ENCODE measurements at regions not wholly inside any gene's neighbourhood (a gene's known extent, or its start where the extent isn't known, plus 50 kb on each side); places are given as distances from the start of the nearest gene placed in this dataset.

DNA sequence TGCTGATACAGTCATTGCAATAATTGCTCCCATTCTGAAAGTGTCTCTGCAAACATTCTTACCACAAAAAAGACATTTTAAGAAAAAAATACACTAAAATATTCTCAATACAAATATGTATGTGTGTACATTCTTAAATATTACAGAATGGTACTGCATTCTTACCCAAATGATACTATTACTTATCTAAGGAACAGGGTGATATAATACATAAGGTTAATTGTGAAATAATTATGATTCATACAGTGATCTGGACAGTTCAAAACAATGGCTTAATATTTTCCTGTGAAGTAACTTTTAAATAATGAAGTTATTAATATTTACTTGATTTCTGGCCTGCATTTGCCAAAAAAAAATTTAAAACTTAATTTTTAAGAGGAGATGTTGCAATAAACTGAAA lies 694.6 kb downstream of the TUSC7 start:
- DNase-seq (ENCODE audit: low spot score) = no peak

DNA sequence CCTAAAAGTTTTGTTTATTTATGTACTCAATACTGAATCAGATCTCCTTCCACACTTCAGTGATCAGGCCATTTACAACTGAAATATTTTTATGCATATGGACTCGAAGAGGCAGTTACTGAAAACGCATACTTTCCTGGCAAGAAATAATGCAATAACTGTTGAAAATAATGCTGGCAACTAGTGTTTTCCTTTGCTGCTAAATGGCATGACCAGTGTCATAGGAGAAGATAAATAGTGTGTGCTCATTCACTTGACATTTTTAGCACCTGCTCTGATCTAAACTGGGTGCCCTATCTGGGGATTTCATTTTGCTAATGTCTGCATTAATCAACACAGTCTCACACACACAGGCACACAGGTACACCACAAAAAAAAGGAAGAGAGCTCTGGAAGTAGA lies 695.2 kb downstream of the TUSC7 start:
- no peak for DNase-seq (ENCODE audit: low spot score)

DNA sequence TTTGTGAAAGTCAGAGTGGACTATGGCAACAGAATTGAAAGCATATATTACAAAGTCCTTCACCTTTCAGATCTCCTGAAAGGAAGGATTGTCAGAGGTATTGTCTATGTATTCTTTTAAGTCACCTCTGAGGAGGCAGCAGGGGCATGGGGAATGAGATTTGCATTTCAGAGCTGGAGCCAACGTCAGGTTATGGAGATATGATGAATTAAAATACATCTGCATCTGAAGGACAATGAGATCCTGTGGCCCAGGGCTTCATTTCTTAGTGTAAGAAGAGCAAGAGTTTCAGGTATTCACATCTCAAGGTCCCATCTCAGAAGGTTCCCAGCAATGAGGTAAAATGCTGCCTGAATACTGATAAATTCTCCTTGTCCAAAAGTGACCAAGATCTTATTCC lies 695.8 kb downstream of the TUSC7 start:
- DNase-seq (ENCODE audit: low spot score) = no peak

DNA sequence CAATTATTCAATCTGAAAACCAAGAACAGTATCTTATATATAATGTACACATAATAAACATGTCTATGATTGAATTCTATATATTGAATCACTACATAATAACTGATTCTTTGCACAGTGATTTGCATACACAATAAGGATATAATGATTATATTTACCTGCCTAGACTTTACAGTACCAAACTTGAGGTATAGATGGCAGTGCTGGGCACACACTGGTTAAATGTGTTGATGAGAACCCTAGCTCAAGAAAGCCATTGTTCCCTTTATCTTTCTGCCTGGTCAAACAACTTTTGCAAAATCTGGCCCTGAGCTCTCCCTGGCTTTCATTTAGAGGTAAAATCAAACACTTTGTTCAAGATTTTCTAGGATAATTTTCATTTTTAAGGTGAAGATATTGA lies 697.7 kb downstream of the TUSC7 start:
- peak; percentile 14 for DNase-seq (ENCODE audit: low spot score)

DNA sequence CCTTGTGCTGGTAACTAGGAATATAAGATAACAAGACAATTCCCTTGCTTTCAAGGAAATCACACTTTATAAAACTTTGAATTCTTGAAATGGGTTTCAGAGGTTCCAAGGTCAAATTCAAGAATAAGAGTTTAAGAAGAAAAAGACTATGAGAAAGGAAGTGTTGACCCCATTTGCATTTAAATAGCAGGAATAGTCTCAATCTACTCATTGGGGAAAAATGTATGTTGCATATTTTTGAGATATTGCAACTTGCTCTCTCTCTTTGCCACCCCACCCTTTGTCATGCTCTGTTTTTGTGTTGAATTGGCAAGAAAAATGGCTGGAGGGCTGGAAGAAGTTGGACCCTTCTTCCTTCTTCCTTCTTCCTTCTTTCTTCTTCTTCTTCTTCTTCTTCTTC lies 699.2 kb downstream of the TUSC7 start:
- DNase-seq (ENCODE audit: low spot score) = no peak

DNA sequence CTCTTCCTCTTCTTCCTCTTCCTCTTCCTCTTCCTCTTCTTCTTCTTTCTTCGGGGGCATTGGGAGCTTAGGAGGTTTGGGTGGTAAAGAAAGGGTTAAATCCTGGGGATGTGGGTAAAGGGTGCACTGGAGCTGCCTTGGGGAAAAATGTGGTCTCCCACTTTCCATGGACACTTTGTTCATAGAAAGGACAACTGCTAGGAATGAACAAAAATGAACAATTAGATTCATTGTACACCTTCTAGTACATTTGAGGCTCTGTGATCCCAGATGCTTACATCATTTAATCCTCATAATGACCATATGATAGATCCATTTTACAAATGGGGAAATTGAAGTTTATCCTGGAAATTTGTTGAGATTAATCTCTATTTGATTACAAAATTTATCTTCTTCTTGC lies 699.7 kb downstream of the TUSC7 start:
- DNase-seq (ENCODE audit: low spot score) = no peak

DNA sequence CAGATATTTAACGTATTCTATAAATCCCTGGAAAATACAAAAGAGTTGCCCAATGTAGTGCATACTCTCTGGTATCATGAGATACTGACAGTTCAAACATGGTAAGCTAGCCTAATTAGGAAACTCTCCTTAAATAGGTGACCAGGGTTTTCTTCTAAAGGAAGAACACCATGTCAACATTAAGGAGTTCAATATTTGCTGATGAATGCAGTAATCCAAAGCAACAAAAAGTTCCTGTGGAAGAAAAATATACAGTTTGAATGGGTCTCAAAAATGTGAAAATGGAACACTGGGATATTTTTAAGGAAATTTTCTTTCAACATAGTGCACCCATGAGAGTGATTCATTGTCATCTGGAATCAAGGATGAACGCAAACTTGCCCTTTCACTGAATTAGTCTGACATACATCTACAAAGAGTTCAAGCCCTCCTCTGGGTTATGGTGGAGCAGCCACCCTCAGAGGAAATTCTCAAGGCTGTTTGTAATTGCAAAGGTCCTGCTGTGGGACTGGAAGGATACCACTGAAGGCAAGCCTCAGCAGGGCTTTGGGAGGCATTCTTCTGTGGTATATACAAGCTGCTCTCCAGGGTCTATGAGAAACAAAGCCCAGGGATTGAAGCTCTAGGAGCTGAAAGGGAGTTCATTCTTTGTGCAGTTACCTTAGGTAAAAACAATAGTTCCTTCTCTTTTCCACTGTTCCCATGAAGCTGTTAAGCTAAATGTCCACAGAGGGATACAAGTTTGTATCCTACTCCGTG lies 700.3 kb downstream of the TUSC7 start:
- no peak for DNase-seq (ENCODE audit: low spot score)

DNA sequence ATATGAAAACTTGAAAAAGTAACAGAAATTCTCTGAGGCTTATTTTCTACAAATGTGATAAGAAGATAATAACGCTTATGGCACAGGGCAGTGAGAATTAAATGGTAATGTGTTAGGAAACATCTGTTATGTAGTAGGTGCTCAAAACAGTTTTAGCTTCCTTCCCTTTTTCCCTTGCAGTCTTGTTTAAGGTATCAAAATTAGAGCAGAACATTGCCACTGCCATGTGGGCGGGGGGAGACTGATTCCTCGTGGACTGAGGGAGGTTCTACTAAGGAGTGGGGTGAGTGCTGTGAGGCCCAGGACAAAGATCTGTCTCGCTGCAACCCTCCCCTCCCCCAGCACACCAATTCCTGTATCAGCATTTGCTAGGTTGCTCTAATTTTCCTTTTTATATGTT lies 702.4 kb downstream of the TUSC7 start:
- no peak for DNase-seq (ENCODE audit: low spot score)

DNA sequence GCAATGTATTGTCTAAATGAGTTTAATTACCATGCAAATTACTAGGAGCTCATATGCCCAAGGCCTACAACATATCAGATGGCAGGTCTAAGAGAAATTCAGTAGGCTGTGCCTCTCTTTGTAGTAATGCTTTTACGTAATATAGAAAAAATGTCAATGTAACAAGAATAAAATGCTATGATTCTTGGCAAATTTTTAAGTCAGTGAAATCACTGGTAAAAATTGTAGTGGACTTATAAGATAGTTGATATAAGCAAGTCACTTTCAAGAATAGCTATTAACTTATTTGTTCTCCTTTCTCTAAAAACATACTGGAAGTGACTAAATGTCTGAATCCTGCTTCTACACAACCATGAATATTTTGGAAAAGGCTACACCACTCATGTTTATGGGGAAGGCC lies 707.8 kb downstream of the TUSC7 start:
- DNase-seq (ENCODE audit: low spot score) = no peak

DNA sequence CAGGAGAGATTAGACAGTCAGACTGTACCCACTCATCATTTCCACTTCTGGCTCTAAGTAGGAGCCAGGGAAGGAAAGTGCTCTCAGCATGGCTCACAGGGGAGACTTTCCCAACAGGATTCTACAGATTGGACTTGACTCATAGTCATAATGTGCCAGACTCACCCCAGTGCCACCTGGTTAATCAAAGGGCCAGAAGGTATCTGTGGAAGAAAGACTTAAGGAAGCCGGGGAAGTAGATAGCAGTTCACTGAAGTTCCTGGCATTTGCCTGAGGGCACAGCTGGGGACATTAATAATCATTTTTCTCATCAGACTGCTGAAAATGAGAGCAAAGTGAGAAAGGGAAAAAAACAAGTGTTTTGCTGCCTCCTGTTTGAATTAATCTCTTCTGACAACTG lies 717.5 kb downstream of the TUSC7 start:
- DNase-seq (ENCODE audit: low spot score) = no peak

DNA sequence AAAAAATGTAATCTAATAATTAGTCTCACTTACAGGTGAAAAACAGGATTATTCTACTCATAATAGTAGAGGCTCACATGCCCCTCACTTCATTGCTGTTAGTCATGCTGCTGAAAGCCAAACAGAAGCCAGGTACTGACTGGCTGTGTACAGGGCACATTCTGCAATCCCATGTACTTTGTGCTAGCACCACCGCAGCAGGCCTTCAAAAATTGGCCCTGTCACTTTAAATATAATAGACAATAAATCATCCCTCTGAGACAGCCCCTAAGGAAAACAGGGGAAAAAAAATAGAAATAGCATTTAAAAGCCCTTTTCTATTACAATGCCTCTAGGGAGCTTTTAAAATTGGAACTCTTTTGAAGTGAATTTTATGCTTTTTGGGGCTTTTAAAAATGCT lies 723.8 kb downstream of the TUSC7 start:
- DNase-seq (ENCODE audit: low spot score) = no peak

DNA sequence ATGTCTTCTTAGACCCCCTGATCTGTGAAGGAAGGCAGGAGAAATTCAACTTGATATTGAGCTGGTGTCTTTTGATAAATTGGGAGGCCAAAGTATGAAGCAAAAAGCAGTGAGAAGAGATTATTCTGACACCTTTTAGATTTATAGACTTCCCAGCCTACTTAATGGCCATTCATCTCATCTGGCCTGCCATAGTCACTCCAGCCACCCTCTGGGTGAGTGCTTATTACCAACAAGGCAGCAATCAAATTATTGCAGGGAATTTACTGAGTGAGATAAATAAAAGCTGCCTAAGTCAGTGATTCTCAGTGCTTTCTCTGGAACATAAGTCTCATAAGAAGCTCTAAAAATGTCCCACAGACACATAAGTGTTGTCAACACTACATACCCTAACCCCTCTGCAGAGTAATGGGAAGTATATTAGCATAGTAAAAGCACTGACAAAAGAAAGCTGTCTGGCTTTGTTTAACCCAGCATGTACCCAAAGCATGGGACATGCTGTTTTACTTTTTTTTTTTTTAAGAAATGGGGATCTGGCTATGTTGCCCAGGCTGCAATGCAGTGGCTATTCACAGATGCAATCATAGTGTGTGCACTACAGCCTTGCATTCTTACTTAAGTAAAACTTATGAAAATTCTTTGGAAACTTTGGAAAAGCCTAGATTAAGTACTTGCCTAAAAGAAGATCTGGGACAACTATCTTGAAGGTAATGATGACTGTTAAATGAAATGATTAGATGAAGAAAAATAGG lies 725.3 kb downstream of the TUSC7 start:
- no peak for DNase-seq (ENCODE audit: low spot score)

DNA sequence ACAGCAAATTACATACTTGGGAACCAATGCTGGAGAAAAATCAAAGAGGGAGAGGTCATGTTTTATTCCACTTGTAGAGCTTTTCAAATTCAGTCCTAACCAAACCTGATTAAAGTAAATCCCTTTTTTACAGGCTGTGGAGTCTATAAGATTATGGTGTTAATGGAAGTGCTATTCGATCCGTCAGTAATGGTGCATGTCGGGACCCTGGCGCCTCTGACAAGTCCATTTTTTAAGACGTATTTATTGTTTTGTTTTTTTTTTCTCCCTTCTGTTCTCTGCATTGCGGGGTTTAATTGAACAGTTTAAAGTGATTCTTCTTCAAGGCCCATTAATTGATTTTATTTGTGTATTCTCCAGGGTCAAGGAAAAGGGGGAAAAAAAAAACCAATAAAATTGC lies 725.9 kb downstream of the TUSC7 start:
- DNase-seq (ENCODE audit: low spot score) = no peak

DNA sequence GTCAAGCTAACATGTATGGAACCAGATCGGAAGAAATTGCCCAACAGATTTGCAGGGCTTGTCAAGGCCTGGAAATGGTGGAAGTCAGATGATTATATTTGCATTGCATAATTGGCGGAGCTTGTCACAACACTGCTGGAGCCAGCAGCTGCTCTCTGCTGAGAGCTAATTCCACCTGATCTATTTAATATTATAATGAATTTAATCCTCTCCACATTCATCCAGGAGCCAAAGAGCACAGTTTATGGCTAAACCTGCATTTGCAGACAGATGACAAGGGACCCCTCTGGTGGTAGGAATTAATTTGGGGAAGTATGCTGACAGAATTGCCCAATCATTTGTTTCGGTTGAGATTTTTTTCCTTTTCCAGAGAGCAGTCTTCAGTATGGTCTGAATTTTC lies 730.2 kb downstream of the TUSC7 start:
- peak; percentile 11 for DNase-seq (ENCODE audit: low spot score)

DNA sequence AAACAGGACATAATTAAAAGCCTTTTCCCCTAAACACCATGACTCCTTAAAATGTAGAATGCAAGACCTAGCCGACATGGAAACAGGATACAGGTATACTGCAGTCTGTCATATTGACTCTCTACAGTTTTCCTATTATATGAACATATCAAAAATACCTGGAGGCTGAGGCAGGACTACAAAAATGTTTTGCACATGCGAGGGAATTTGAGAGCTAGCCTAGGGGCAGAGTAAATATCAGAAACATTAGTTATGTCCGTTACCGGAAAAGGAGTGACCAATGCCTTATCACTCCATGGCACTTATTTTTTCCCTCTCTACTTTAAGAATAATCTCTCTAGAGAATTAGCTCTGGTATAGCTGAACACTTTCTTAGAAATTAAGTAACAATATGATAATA lies 732.3 kb downstream of the TUSC7 start:
- no peak for DNase-seq (ENCODE audit: low spot score)

DNA sequence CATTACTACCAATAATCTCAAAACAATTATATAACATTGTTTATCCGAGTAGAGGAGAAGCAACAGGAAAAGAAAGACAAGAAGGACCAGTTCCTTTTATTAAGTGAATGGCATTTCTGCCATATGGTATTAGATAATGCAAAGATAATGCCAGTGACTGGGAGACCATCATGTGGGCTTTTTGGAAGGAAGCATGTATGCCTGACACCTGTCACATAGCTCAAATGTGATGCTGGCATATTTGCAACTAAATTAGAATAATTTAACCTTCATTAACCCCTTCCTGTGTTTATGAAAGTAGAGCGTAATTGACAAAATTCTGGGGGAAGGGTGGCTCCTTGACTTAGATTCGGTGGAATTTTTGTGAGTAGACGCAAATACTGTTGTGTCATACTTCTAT lies 733.0 kb downstream of the TUSC7 start:
- no peak for DNase-seq (ENCODE audit: low spot score)

DNA sequence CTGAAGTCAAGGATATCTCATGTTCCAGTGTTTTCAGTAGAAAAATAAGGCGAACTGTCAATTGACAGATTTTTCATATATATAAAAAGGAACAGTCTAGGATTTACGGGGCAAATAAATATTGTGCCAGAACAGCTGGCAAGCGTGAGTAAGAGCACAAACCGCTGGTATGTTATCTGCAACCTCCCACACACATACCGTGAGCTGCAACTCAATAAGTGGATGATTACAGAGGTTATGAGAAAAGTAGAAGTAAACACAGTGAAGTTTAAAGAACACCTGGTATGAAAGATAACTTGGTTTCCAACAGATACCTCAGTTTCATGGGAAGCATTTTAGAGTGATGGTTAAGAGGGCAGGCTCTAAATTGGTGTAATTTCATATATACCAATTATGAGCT lies 733.4 kb downstream of the TUSC7 start:
- DNase-seq (ENCODE audit: low spot score) = no peak

DNA sequence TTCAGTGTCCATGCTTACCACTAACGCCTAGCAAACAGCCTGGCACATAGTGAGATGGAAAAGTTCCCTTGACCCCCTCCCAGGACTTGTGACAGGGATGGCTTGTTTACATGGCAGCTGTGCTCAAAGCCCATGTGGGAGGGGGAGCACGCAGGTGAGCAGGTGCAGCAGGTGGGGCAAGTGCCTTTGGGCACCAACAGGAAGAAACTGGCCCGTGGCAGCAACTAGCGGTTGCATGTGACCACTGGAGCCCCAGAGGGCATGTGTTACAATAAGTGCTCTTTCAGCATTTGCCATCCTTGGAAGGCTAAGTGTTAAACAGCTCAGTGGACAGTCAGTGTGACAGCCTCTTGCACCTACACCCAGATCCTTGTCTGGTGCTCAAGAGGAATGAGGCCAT lies 734.6 kb downstream of the TUSC7 start:
- DNase-seq (ENCODE audit: low spot score) = no peak

DNA sequence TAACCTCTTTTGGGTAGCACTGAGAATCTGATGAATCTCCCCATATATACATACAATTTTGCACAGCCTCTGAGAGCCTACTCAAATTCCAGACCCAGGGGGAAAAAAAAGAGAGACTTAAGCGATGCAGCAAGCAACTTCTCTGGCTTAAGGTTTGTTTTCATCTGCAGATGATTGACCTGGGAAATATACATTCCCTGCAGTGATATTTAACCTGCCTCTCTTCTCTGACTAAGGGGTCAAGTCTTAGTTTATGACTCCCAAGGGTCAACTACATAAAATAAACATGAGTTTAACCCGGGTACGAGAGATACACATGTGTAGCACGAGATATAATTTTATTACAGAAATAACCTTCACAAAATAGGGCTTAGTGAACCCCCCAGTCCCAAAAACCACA lies 737.8 kb downstream of the TUSC7 start:
- DNase-seq (ENCODE audit: low spot score) = no peak

DNA sequence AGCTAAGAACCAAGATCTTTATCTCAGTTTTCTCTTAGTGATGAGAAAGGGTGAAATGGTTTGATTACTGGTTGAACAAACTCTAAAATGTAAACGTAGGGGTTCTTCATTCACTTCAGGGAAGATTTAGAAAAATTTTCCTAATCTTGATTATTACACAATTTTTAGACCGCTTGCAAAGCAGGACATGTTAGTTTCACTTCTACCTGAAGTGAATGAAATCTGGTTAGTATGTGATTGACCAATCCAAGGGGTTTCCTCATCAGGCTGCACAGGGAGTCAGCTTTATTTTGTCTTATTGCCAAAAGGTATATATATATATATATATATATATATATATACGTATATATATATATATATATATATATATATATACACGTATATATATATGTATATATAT lies 740.4 kb downstream of the TUSC7 start:
- no peak for DNase-seq (ENCODE audit: low spot score)

DNA sequence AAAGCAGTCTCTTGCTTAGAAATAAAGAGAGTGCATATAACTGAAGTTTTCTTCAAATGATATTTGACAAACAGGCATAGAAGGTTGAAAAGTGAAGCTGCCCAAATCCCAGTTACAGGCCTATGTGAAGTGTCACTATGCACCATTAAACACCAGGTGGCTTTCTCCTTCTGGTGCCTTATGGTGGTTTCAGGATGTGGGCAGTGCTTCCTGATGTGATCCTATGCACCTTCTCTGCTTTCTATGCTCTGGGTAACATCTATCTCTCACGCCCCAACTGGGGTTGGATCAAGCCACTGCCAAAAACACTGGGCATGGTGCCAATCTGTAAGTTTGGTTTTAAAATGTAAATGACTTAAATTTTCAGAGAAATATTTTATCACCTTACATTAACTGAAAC lies 744.7 kb downstream of the TUSC7 start:
- DNase-seq (ENCODE audit: low spot score) = no peak

DNA sequence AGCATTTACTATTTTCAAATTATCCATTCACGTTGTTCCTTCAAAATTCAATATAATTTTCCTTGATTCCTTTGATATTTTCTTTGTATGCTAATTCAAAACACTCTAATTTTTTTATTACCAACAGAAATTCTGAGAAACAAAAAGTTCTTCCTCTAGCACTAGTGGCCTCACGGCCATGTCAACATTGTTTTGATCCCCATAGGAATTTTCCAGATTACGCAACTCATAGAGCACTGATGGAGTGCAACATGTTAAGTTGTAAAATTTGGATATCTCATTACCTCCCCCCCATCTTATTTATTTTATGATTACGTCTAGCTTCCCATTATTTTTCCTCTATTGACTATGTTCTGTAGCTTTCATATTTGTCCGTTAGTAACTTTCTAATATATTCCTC lies 745.3 kb downstream of the TUSC7 start:
- DNase-seq (ENCODE audit: low spot score) = no peak

DNA sequence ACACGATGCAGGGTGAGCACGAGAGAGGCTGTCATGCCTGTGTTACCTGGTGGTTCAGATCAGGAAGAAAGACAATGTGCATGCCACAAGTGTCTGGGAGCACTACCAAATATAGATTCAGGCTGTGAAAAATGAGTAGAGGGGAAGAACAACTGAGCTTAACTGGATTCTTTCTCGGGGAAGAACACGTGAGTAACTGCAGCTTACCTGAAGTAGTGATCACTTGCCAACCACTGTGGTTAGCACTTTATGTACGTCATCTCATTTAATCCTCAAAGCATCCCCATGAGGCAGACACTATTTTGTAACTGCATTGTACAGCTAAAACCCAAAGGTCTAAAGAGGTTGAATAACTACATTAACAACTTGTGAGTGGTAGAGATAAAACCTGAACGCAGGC lies 746.2 kb downstream of the TUSC7 start:
- no peak for DNase-seq (ENCODE audit: low spot score)
